GM10248 (cell line): ENCODE measurements at regions not wholly inside any gene's neighbourhood (a gene's known extent, or its start where the extent isn't known, plus 50 kb on each side); places are given as distances from the start of the nearest gene placed in this dataset.

Experiments
- CTCF ChIA-PET: fragments of 300-600 bp; sonication (Branson Sonifier 250); formaldehyde crosslinking; extraction: SDS; loops from one replicate; lab custom pipeline; 2021; ENCODE audit warnings: antibody characterized with exemption; lab: Yijun Ruan, JAX
- POLR2A ChIA-PET: fragments of 350-650 bp; sonication (Branson Sonifier 250); formaldehyde crosslinking; extraction: SDS; loops from one replicate; lab custom pipeline; 2020; ENCODE audit warnings: antibody characterized with exemption; lab: Yijun Ruan, JAX
- DNase-seq: peaks from one replicate; pipeline ENCODE4 v3.0.0; 2012; ENCODE audit errors: extremely low spot score
- TF ChIP-seq, protein P1 (sequence below): IDR thresholded peaks from 2 replicates; pipeline ENCODE4 v1.5.1; 2012; ENCODE audit warnings: mild to moderate bottlenecking, low read depth; ENCODE audit errors: extremely low read depth, missing control alignments, control extremely low read depth

DNA sequence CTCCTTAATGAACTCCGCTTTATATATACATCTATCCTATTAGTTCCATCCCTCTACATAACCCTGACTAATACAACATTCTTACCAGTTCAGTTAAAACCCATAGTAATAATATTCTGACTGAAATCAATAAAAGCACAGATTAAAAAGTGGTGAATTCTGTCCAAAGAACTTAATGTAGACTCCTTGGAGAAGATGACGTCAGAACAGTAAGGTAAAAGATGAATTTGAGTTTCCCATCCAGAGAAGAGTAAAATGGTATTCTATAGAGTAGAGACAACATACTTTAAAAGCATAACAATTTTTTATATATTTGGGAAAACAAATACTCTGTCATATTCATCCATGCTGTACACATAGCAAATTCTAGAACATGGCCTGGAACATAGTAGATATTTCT is 418.0 kb upstream of the SYT1 start:
- ChIA-PET POLR2A (no interaction called here), CTCF (interaction anchor here (1.5 kb wide), 1 partner anchor 12 kb away, joined by 7 read pairs; no protein-coding TSS in a partner anchor)
- TF ChIP-seq, protein P1, sequence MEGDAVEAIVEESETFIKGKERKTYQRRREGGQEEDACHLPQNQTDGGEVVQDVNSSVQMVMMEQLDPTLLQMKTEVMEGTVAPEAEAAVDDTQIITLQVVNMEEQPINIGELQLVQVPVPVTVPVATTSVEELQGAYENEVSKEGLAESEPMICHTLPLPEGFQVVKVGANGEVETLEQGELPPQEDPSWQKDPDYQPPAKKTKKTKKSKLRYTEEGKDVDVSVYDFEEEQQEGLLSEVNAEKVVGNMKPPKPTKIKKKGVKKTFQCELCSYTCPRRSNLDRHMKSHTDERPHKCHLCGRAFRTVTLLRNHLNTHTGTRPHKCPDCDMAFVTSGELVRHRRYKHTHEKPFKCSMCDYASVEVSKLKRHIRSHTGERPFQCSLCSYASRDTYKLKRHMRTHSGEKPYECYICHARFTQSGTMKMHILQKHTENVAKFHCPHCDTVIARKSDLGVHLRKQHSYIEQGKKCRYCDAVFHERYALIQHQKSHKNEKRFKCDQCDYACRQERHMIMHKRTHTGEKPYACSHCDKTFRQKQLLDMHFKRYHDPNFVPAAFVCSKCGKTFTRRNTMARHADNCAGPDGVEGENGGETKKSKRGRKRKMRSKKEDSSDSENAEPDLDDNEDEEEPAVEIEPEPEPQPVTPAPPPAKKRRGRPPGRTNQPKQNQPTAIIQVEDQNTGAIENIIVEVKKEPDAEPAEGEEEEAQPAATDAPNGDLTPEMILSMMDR = no peak
- DNase-seq = no peak

DNA sequence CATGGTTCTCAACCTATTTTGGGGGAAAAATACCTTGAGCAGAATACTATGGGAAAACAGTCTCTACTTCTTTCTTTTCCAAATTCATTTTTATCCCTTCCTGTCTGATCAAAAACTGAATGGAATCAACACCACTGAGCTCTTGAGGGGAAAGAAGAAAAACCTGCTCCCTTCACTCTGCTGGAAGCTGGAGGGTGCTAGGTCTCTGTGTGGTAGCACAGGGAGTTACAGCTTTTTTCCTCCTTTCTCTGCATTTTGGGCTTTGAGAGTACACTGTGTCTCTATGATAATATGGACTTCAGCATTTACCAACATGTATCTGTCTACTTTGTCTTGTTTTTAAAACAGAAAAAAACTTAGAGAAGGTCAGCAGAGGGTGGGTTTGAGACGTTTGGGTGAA is 417.2 kb upstream of the SYT1 start:
- CTCF ChIA-PET = interaction anchor here (1.5 kb wide), 1 partner anchor 10 kb away, joined by 5 read pairs; no protein-coding TSS in a partner anchor
- POLR2A ChIA-PET = no interaction called here
- TF ChIP-seq, protein P1 = no peak
- no peak for DNase-seq

DNA sequence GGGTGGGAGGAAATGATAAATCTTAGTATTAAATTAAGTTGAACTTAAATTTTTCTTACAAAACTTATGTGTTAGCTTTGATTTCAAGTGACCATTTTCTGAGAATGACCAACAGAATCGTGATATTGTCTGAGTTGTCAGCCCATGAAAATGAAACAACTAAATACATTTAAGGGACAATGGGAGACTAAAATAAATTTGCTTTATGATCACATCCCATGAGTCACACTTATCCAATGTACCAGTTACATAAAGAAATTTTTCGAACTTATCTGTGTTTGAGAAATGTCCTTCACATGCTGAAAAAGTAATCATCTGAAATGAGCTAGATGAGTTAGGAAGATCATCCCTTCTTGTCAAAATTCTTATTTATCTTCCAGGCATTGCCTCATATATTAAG is 415.9 kb upstream of the SYT1 start:
- DNase-seq = no peak
- ChIA-PET POLR2A (no interaction called here), CTCF (interaction anchor here (1.0 to 1.5 kb wide), 2 partner anchors 8 to 22 kb away, joined by 3 to 5 read pairs; no protein-coding TSS in a partner anchor)
- TF ChIP-seq, protein P1 = no peak

DNA sequence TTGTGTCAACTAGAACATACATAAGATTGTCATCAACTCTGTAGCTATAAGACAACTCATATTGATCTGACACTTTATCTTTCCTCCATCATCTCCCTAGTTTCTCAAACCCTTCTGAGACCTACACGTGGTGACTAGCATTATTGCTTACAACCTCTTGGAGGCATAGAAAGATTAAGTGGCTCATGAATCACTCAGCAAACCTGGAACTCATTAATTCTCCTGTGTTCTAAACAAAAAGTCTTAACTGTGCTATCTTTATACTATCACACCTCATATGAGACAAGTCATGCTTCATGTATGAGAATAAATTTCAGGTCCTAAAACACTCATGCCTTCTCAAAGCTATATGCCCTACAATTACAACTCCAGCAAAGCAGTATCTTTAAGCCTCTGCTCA is 408.6 kb upstream of the SYT1 start:
- POLR2A ChIA-PET = no interaction called here
- DNase-seq = no peak
- TF ChIP-seq, protein P1 = no peak
- CTCF ChIA-PET = interaction anchor here (0.9 kb wide), 1 partner anchor 9 kb away, joined by 3 read pairs; no protein-coding TSS in a partner anchor

DNA sequence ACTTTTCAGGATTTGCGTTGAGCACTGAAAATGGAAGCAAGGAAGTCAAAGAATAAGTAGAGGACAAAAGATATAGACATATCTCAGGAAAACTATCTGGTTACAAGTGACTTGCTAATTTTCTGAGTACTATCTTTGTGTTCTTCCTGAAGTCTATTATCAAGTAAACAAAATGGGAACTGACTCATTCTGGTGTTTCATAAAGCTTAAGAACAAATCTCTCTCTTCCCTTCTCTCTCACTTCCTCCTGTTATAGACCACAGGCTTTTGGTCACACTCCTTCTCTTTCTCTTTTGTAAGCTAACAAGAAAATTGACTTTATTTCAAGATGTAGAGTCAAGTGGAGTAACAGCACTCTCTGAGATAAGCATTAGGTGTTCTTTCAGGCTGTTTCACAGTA is 406.6 kb upstream of the SYT1 start:
- DNase-seq = peak; percentile 19
- CTCF ChIA-PET = interaction anchor here (1.0 to 3.1 kb wide), 4 partner anchors 12 to 21 kb away, joined by 3 to 21 read pairs (median 5); no protein-coding TSS in a partner anchor

DNA sequence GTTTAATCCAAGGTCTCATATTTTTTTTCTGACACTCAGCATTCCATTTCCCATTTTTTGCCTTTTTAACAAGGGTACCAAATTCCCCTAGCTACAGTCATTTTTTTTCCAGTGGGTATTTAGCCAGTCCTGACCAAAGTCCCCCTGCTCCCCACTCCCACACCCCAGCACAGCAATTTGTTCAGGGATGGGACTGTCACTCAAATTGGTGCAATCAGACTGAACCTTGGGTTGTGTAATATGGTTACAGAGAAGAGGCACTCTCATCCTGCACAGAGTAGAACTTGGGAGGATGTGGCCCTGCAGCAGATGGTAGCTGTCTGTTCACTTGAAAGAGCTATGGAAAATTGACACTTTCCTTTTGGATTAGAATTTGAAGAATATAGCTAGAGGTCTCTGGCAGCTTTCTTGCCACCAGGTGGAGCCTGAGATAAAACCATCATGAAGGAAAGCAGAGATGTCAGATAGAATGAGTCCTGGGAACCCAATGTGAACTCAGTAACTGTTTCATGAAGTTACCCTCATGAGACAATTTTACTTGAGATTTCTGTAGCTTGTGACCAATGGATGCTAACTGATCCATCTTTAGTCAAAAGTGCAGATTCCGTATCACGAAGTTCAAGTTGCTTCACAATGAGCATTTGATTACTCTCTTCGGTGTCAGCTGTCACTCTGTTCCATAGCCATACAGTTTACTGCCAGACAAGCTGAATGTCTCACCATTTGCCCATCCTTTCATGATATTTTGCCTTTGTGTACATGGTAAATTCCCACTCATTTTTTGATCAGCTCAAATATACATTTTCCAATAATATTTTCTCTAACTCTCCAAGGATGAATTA is 394.0 kb upstream of the SYT1 start:
- DNase-seq = no peak
- TF ChIP-seq, protein P1 = peak; percentile 4
- ChIA-PET POLR2A (no interaction called here), CTCF (interaction anchor here (0.7 to 3.8 kb wide), 6 partner anchors 8 to 704 kb away, joined by 3 to 21 read pairs (median 4); no protein-coding TSS in a partner anchor)

More for the DNA sequence above, 406.6 kb upstream of the SYT1 start:
- POLR2A ChIA-PET = no interaction called here
- TF ChIP-seq, protein P1 = no peak
